GM18861 (cell line): ENCODE measurements at regions not wholly inside any gene's neighbourhood (a gene's known extent, or its start where the extent isn't known, plus 50 kb on each side); places are given as distances from the start of the nearest gene placed in this dataset.
A peak's percentile ranks its signal among the peaks of the same experiment; 100 is the strongest.
"Not testable (repeated sequence)": the region's sequence is repeated elsewhere in the genome, so short reads cannot be mapped to it uniquely, and the experiment has no call there.

ENCODE experiments used
- ATAC-seq: cut with Tn5 transposase; IDR thresholded peaks from one replicate; pipeline ENCODE4 v1.9.1; 2021; ENCODE audit not compliant: unreplicated experiment

GRCh38 chr9:17888964-17889363, 310.1 kb downstream of the SH3GL2 start:
- not testable (repeated sequence) for ATAC-seq

GRCh38 chr9:17894501-17895160, 315.8 kb downstream of the SH3GL2 start:
- ATAC-seq = no peak

GRCh38 chr9:17900606-17901005, 321.7 kb downstream of the SH3GL2 start:
- no peak for ATAC-seq

GRCh38 chr9:17905366-17905765, 326.5 kb downstream of the SH3GL2 start:
- ATAC-seq = no peak

- no peak for ATAC-seq
These were observed 326.9 kb downstream of the SH3GL2 start for GRCh38 chr9:17905781-17906175.

GRCh38 chr9:17906176-17906840, 327.4 kb downstream of the SH3GL2 start:
- ATAC-seq = no peak

- ATAC-seq = no peak
These were observed 328.2 kb downstream of the SH3GL2 start for GRCh38 chr9:17906841-17907778.

GRCh38 chr9:17907779-17908508, 329.1 kb downstream of the SH3GL2 start:
- ATAC-seq = no peak

GRCh38 chr9:17926246-17926645, 347.4 kb downstream of the SH3GL2 start:
- no peak for ATAC-seq

GRCh38 chr9:17927616-17928015, 348.8 kb downstream of the SH3GL2 start:
- ATAC-seq = no peak

GRCh38 chr9:17928228-17928627, 349.4 kb downstream of the SH3GL2 start:
- ATAC-seq = peak; percentile 50

- no peak for ATAC-seq
These were observed 349.9 kb downstream of the SH3GL2 start for GRCh38 chr9:17928768-17929167.

- ATAC-seq = no peak
These were observed 350.6 kb downstream of the SH3GL2 start for GRCh38 chr9:17929506-17929905.

- ATAC-seq = no peak
These were observed 351.2 kb downstream of the SH3GL2 start for GRCh38 chr9:17930071-17930470.

GRCh38 chr9:17936365-17936764, 357.5 kb downstream of the SH3GL2 start:
- ATAC-seq = no peak

GRCh38 chr9:17938035-17938655, 359.3 kb downstream of the SH3GL2 start:
- ATAC-seq = no peak

GRCh38 chr9:17942498-17942897, 363.6 kb downstream of the SH3GL2 start:
- no peak for ATAC-seq

- ATAC-seq = no peak
These were observed 376.5 kb downstream of the SH3GL2 start for GRCh38 chr9:17955409-17955808.

GRCh38 chr9:17958363-17958762, 379.5 kb downstream of the SH3GL2 start:
- no peak for ATAC-seq

- no peak for ATAC-seq
These were observed 383.9 kb downstream of the SH3GL2 start for GRCh38 chr9:17962747-17963146.

- no peak for ATAC-seq
These were observed 384.6 kb downstream of the SH3GL2 start for GRCh38 chr9:17963498-17963897.
